ENCODE measurements at regions not wholly inside any gene's neighbourhood (a gene's known extent, or its start where the extent isn't known, plus 50 kb on each side); places are given as distances from the start of the nearest gene placed in this dataset.

- H3K4me2 ChIP-seq (ENCODE audit: low read depth, low read length), result no peak overlapping the region
- no peaks in the 10 kb centered on the region for H3K4me1 ChIP-seq (ENCODE audit: control insufficient read depth, insufficient read depth, low read length)
- no peak overlapping the region for H3K27ac ChIP-seq (ENCODE audit: insufficient read depth, low read length)
- H3K9me1 ChIP-seq (ENCODE audit: insufficient read depth, low read length), result no peaks in the 10 kb centered on the region
- no peak overlapping the region for H2BK20ac ChIP-seq (ENCODE audit: low read depth, low read length)
- H3K4me3 ChIP-seq (ENCODE audit: insufficient read depth, low read depth, low read length), result no peak overlapping the region
- no peak overlapping the region for H3K23ac ChIP-seq (ENCODE audit: low read depth, low read length)
- in situ Hi-C loops (cut with MboI; ENCODE audit: low sequenced_read_pairs) (no loop called here), dilution Hi-C loops (cut with HindIII; ENCODE audit: low sequenced_read_pairs, unreplicated experiment) (no loop called here), intact Hi-C loops (cut with micrococcal nuclease) (no loop called here)
- H3K18ac ChIP-seq (ENCODE audit: low read depth, low read length), result no peak overlapping the region
- ATAC-seq (ENCODE audit: low read depth) (no peak), DNase-seq (no peak)
- no peak overlapping the region for H3K4ac ChIP-seq (ENCODE audit: low read depth, low read length)
- H2BK120ac ChIP-seq (ENCODE audit: low read depth, low read length), result no peak overlapping the region
- H3K14ac ChIP-seq (replicated peaks; ENCODE audit: low read depth, low read length), result no peak overlapping the region
- BruUV-seq (replicated peaks), result no TSS peak
- H4K20me1 ChIP-seq (ENCODE audit: insufficient read depth, low read length), result no peaks in the 10 kb centered on the region
- H2AK5ac ChIP-seq (ENCODE audit: low read depth, low read length), result no peak overlapping the region
- CTCF ChIA-PET, result no interaction called here
- H3K36me3 ChIP-seq (ENCODE audit: control insufficient read depth, insufficient read depth, low read length), result no peaks in the 10 kb centered on the region
- H4K91ac ChIP-seq (ENCODE audit: insufficient read depth, low read depth, low read length), result no peak overlapping the region
- no peak for TF ChIP-seq CHD1 (IDR thresholded peaks at IDR 0.05; ENCODE audit: low read depth, low read length)
- no peak overlapping the region for H2BK15ac ChIP-seq (ENCODE audit: low read depth, low read length)
- no peak overlapping the region for H2AFZ ChIP-seq (replicated peaks; ENCODE audit: low read length, poor library complexity)
- no peak overlapping the region for H2BK5ac ChIP-seq (ENCODE audit: low read depth, low read length, poor library complexity, severe bottlenecking)
- no peak overlapping the region for H4K8ac ChIP-seq (ENCODE audit: low read depth in 2 of 2, low read length in 2 of 2)
- no CpG with 5 or more reads among the region's 2 CpGs for WGBS, 2 experiments (ENCODE audit: extremely low coverage in 2 of 2, insufficient read length in 1 of 2)
- POLR2A ChIA-PET (ENCODE audit: unreplicated experiment), result interaction anchor here (0.6 kb wide), 1 partner anchor 239 kb away, joined by 3 read pairs; no protein-coding TSS in a partner anchor
- no peak overlapping the region for H2AK9ac ChIP-seq (replicated peaks; ENCODE audit: low read depth, low read length, poor library complexity)
- no peaks in the 10 kb centered on the region for H3K79me1 ChIP-seq (ENCODE audit: low read depth in 1 of 2, low read length in 2 of 2)
- no peak overlapping the region for H3K56ac ChIP-seq (ENCODE audit: extremely low read depth, insufficient read depth, low read length)
- H3K9me3 ChIP-seq (ENCODE audit: control insufficient read depth, insufficient read depth, low read length), result no peaks in the 10 kb centered on the region
- H3K27me3 ChIP-seq (ENCODE audit: control insufficient read depth, insufficient read depth, low read length), result peaks cover 3% of the 10 kb centered on the region
- no peak overlapping the region for H3K9ac ChIP-seq (ENCODE audit: low read depth, low read length)
- H4K5ac ChIP-seq (ENCODE audit: low read depth, low read length), result no peak overlapping the region
Measured at GRCh38 chr3:13167829-13168228, 94.6 kb upstream of the IQSEC1 start.
